Esophagus (tissue), 2 donors: ENCODE measurements at regions not wholly inside any gene's neighbourhood (a gene's known extent, or its start where the extent isn't known, plus 50 kb on each side); places are given as distances from the start of the nearest gene placed in this dataset.

Source experiments
- H3K27ac ChIP-seq, 2 donors: one replicate each; pipeline ENCODE4 v1.5.1; 2013; ENCODE audit warnings: low read depth in 2 of 2, mild to moderate bottlenecking in 2 of 2, inconsistent platforms in 1 of 2, low read length in 1 of 2, moderate library complexity in 1 of 2
- H3K27me3 ChIP-seq, 2 donors: one replicate each; pipeline ENCODE4 v1.6.1; 2013; ENCODE audit warnings: low read length in 2 of 2, control low read depth in 1 of 2, mild to moderate bottlenecking in 1 of 2; ENCODE audit not compliant: insufficient read depth in 2 of 2, control insufficient read depth in 1 of 2
- H3K36me3 ChIP-seq, 2 donors: one replicate each; pipeline ENCODE4 v1.6.1; 2013; ENCODE audit warnings: low read length in 1 of 2; ENCODE audit not compliant: control insufficient read depth in 2 of 2, insufficient read depth in 2 of 2
- H3K4me1 ChIP-seq, 2 donors: one replicate each; pipeline ENCODE4 v1.6.1; 2013; ENCODE audit warnings: low read length in 1 of 2; ENCODE audit not compliant: control insufficient read depth in 2 of 2, insufficient read depth in 2 of 2
- H3K4me3 ChIP-seq, 2 donors: one replicate each; pipeline ENCODE4 v1.5.1; 2013; ENCODE audit warnings: low read length in 2 of 2, mild to moderate bottlenecking in 2 of 2, low read depth in 1 of 2, moderate library complexity in 1 of 2
- H3K9me3 ChIP-seq, 2 donors: one replicate each; pipeline ENCODE4 v1.6.1; 2013; ENCODE audit warnings: mild to moderate bottlenecking in 2 of 2, low read depth in 1 of 2, low read length in 1 of 2, moderate library complexity in 1 of 2; ENCODE audit not compliant: control insufficient read depth in 2 of 2, insufficient read depth in 1 of 2
- WGBS, 2 donors: extraction: QIAGEN DNeasy Blood & Tissue Kit; methylation state at CpG; one replicate each; pipeline ENCODE4 v1.1.7; 2013; 5-methylcytosine and 5-hydroxymethylcytosine counted together
- donor health status: healthy with polysubstance abuse.
- donor health status: Bipolar disorder and iron deficiency.

DNA sequence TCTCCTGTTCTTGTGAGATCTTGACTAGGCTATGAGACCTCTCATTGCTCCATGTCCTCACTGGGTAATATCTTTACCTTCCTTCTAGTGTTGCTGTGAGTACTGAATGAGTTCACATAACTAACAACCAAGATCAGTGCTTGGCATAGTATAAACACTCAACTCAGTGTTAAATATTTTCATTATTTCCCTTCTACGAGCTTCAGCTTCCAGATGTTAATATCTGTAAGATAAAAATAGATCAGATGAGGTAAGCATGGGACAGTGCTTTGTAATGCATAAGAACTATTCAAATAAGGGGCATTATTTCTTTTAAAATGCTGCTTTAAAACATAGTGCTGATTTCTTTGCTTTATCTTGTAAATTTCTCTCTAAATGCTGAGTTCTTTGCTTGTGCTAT lies 130.8 kb downstream of the DIPK2A start:
- H3K36me3 ChIP-seq = no peaks in the 10 kb centered on the region
- peaks cover 2 to 13% of the 10 kb centered on the region in 2 donors for H3K9me3 ChIP-seq
- WGBS, 2 donors = 47 to 49% methylated on average over 1 of the region's 1 CpG
- no peaks in the 10 kb centered on the region for H3K27me3 ChIP-seq
- H3K4me1 ChIP-seq = no peaks in the 10 kb centered on the region
- H3K27ac ChIP-seq = no peak overlapping the region
- H3K4me3 ChIP-seq = no peak overlapping the region

DNA sequence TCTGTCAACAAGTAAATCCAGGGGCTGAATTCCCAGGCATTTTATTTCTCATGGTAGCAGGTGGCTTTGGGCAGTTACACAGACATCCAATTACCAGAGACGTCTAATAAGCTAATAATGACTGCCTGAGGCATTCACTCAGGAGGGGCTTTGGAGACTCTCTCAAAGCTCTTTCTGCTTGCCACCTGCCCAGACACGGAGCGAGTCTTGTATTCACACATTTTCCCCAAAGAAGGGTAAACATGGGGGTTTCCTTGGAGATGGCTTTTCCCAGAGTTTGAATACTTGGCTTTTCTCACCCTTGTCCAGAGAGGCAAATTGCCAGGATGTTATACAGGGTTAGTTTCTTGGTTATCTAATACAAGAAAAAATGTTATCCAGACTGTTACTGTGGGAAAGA lies 132.6 kb downstream of the DIPK2A start:
- no peaks in the 10 kb centered on the region for H3K36me3 ChIP-seq
- 25 to 39% methylated on average over 3 of the region's 3 CpGs for WGBS, 2 donors

DNA sequence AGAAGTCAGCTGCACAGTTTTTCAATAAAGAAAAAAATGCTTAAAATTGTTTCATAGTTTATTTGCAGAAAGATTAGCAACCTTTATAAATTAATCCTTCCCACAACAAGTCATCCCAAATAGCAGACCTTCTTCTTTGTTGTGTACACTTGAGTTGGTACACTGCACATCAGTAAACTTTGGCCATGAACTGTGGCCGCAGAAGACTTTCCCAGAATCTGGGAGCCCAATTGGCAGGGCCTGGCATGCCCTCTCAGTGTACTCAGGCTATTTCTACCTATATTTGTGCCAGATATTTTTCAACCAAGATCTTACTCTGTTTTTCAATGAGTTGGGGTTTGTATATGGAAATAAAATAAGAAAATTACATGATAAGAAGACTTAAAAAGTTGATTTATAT lies 133.1 kb downstream of the DIPK2A start:
- 69 to 79% methylated on average over 1 of the region's 1 CpG for WGBS, 2 donors

More for the DNA sequence above, 132.6 kb downstream of the DIPK2A start:
- H3K27ac ChIP-seq = no peak overlapping the region
- H3K4me3 ChIP-seq = no peak overlapping the region
- no peaks in the 10 kb centered on the region for H3K4me1 ChIP-seq
- H3K27me3 ChIP-seq = no peaks in the 10 kb centered on the region
- peaks cover 0 to 8% of the 10 kb centered on the region in 2 donors for H3K9me3 ChIP-seq

DNA sequence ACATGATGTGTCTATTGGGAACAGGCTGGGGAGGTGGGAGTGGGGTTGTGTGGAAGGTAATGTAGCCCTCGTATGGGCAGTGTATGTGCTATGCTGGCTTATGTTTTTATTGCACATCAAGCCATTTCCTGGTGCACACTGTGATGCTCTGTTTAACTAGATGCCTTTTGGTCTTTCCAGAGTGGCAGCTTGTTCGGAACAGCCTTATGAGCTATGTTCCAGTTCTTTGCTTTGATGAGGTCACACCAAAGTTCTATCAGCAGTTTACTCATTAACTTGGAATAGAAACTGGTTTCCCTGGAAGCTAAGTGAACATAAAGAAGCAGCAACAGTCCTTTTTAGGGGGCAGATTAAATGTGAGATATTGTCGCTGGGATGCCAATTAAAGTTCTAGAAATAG lies 133.9 kb downstream of the DIPK2A start:
- Histone ChIP-seq H3K4me3 (no peak overlapping the region), H3K36me3 (no peaks in the 10 kb centered on the region), H3K9me3 (no peaks in the 10 kb centered on the region), H3K27me3 (no peaks in the 10 kb centered on the region), H3K27ac (no peak overlapping the region), H3K4me1 (no peaks in the 10 kb centered on the region)
- 56 to 57% methylated on average over 3 of the region's 3 CpGs for WGBS, 2 donors

More for the DNA sequence above, 133.1 kb downstream of the DIPK2A start:
- peaks cover 0 to 4% of the 10 kb centered on the region in 2 donors for H3K9me3 ChIP-seq
- no peaks in the 10 kb centered on the region for H3K27me3 ChIP-seq
- no peak overlapping the region for H3K27ac ChIP-seq
- H3K4me3 ChIP-seq = no peak overlapping the region
- H3K36me3 ChIP-seq = no peaks in the 10 kb centered on the region
- H3K4me1 ChIP-seq = no peaks in the 10 kb centered on the region

DNA sequence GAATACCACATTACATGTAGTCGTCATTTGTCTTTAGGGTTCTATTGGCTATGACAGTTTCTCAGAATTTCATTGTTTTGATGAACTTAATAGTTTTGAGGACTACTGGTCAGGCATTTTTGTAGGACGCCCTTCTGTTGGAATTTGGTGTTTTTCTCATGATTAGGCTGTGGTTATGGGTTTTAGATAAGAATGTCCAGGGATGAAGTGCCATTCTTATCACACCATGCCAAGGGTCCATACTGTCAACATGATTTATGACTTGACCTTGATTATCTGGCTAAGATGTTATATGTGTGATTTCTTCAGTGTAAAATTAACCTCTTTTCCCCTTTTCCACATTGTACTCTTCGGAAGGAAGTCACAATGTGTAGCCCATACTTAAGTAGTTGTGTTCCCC lies 135.3 kb downstream of the DIPK2A start:
- H3K9me3 ChIP-seq = no peaks in the 10 kb centered on the region
- no peaks in the 10 kb centered on the region for H3K4me1 ChIP-seq
- H3K4me3 ChIP-seq = no peak overlapping the region
- 79 to 81% methylated on average over 3 of the region's 3 CpGs for WGBS, 2 donors
- H3K36me3 ChIP-seq = no peaks in the 10 kb centered on the region
- H3K27ac ChIP-seq = no peak overlapping the region
- no peaks in the 10 kb centered on the region for H3K27me3 ChIP-seq

DNA sequence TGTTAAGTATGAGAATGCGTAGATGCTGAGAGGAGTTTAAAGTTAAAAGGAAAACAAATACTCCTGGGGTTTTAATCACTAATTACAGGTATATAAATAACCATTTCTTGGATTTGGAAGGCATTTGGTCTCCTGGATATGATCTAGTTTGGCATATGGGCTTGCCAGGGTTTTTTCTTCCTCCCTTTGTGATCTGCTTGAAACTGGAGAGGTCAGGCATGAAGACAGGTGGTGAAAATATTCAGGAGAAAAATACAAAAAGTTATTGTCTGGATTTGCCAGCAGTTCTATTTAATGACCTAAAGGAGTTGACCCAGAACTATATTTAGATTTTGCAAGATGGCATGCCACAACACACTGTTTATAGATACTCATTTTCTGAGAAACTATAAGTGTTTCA lies 136.3 kb downstream of the DIPK2A start:
- Histone ChIP-seq H3K4me1 (no peaks in the 10 kb centered on the region), H3K36me3 (no peaks in the 10 kb centered on the region), H3K9me3 (no peaks in the 10 kb centered on the region), H3K4me3 (no peak overlapping the region), H3K27me3 (no peaks in the 10 kb centered on the region), H3K27ac (no peak overlapping the region)
- WGBS, 2 donors = 89 to 94% methylated on average over 1 of the region's 1 CpG

DNA sequence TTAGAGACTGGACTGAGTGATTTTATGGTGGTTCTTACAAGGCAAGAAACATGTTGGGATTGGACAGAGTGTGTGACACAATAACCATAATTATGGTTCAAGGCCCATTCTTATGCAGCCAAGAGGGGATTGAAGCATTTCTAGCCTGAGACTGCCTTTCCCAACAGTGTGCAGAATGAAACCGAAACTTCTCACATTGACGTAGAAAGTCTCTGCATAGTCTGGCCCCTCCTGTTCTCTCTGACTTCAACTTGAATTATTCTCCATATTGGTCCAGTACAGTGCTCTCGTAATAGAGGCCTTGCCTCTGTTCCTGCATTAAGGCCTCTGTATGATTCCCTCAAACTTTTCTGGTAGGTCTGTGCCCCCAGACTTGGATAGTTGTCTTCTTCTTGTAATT lies 138.3 kb downstream of the DIPK2A start:
- H3K27me3 ChIP-seq = no peaks in the 10 kb centered on the region
- H3K27ac ChIP-seq = no peak overlapping the region
- H3K4me3 ChIP-seq = no peak overlapping the region
- WGBS, 2 donors = 70 to 73% methylated on average over 3 of the region's 3 CpGs
- no peaks in the 10 kb centered on the region for H3K4me1 ChIP-seq
- no peaks in the 10 kb centered on the region for H3K36me3 ChIP-seq
- H3K9me3 ChIP-seq = no peaks in the 10 kb centered on the region

DNA sequence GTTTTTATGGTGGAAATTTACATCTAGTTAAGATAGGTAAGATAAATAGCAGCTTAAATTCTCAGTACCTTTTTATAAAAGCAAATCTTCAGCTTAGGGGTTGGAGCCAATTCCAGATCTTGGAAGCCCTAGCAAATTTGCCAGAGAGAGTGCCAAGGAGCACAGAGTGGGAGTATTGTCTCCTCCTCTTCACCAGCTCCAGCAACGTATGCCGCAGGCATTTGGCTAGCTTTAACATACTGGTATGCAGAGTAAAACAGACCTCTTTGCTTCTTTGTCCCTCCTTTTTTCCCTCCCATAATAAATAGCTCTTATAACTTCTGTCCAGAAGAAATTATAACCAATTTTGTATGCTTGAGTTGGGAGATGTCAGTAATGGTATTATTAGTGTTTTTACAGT lies 140.4 kb downstream of the DIPK2A start:
- Histone ChIP-seq H3K27me3 (no peaks in the 10 kb centered on the region), H3K9me3 (no peaks in the 10 kb centered on the region), H3K4me1 (no peaks in the 10 kb centered on the region), H3K36me3 (no peaks in the 10 kb centered on the region), H3K4me3 (no peak overlapping the region), H3K27ac (no peak overlapping the region)
- whole genome bisulfite sequencing, 2 donors = 50 to 51% methylated on average over 2 of the region's 2 CpGs

DNA sequence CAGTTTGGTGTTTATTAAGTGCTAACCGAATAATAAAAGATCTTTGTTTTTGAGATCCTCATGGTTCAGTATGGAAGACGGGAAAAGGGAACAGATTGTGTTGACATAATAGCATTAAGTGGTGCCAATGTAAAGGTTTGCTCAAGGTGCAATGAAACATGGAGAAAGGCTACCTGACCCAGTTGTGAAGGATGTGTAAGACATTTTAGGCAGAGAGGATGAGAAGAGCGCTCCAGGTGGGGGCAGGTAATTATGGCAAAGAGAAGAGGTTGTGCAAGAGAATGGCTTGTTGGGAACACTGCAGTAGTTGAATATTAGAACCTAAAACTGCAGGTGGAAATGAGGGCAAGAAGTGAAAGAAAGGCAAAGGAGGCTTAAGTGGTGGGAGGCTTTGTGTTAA lies 140.8 kb downstream of the DIPK2A start:
- H3K27ac ChIP-seq = peak overlapping the region; percentile 4 to 21
- H3K27me3 ChIP-seq = no peaks in the 10 kb centered on the region
- H3K4me1 ChIP-seq = no peaks in the 10 kb centered on the region
- no peaks in the 10 kb centered on the region for H3K36me3 ChIP-seq
- H3K9me3 ChIP-seq = no peaks in the 10 kb centered on the region
- WGBS, 2 donors = 52 to 61% methylated on average over 3 of the region's 3 CpGs
- no peak overlapping the region for H3K4me3 ChIP-seq

DNA sequence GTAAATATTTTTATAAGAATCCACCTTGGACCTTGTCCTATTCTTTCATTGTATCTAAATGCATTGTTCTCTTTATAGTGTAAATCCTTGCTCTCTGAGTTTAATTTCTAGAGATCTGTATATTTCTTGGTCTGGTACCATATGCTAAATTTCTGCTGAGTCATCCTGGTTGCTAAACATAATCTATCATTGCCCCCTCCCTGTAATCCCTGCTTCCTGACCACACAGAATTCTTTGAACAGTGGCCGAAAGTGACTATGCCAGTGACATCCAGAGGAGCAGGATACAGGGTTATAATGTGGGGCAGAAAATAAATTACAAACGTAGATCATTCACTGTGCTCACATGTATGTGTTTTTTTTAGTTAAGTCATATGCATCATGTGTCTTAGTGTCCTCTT lies 143.1 kb downstream of the DIPK2A start:
- WGBS, 2 donors = 44 to 51% methylated on average over 2 of the region's 2 CpGs
- Histone ChIP-seq H3K27ac (no peak overlapping the region), H3K36me3 (no peaks in the 10 kb centered on the region), H3K27me3 (no peaks in the 10 kb centered on the region), H3K4me3 (no peak overlapping the region), H3K4me1 (no peaks in the 10 kb centered on the region), H3K9me3 (no peaks in the 10 kb centered on the region)
